ENCODE measurements at regions not wholly inside any gene's neighbourhood (a gene's known extent, or its start where the extent isn't known, plus 50 kb on each side); places are given as distances from the start of the nearest gene placed in this dataset.
"Not testable (repeated sequence)": the region's sequence is repeated elsewhere in the genome, so short reads cannot be mapped to it uniquely, and the experiment has no call there.

DNA sequence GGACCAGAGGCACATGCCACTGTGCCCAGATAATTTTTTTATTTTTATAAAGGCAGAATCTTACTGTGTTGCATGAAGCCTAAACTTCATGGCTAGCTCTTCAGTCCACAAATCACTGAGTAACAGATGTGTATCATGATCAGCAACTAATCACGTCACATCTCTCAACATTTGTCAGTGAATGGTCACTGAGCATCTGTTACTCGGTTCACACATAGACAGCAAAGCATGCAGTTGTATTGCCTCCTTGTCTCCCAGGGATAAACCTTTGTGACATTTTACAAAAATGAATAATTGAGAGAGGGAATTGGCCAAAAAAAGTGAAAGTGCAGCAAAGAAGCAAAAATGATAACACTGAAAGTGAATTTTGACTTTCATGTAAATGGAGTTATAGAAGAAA is 85.9 kb upstream of the BTG1 start:
- not testable (repeated sequence) for TF ChIP-seq CTCF (IDR thresholded peaks at IDR 0.05; ENCODE audit: low read length); EZH2 (optimal IDR thresholded peaks at IDR 0.05; ENCODE audit: low read depth, low read length)
